ENCODE measurements at regions not wholly inside any gene's neighbourhood (a gene's known extent, or its start where the extent isn't known, plus 50 kb on each side); places are given as distances from the start of the nearest gene placed in this dataset.

- H3K4me3 ChIP-seq = no peak overlapping the region
- H3K9ac ChIP-seq (ENCODE audit: low read depth in 2 of 2, low read length in 2 of 2) = no peak overlapping the region
- TF ChIP-seq CTCF (IDR thresholded peaks at IDR 0.05) = no peak
- no peaks in the 10 kb centered on the region for H3K36me3 ChIP-seq
- intact Hi-C loops (cut with DNase I) = no loop called here
- no peak for DNase-seq
- no peaks in the 10 kb centered on the region for H3K9me3 ChIP-seq
- H3K27ac ChIP-seq = no peak overlapping the region
- no peaks in the 10 kb centered on the region for H3K27me3 ChIP-seq
- no peaks in the 10 kb centered on the region for H3K4me1 ChIP-seq
These were observed 322.7 kb downstream of the PDHA2 start for GRCh38 chr4:96162636-96163035.

- Histone ChIP-seq H3K27me3 (no peaks in the 10 kb centered on the region), H3K36me3 (no peaks in the 10 kb centered on the region), H3K27ac (no peak overlapping the region), H3K4me1 (no peaks in the 10 kb centered on the region), H3K9me3 (no peaks in the 10 kb centered on the region), H3K4me3 (no peak overlapping the region), H3K9ac (ENCODE audit: low read depth in 2 of 2, low read length in 2 of 2) (no peak overlapping the region)
- intact Hi-C loops (cut with DNase I) = no loop called here
- TF ChIP-seq CTCF (IDR thresholded peaks at IDR 0.05) = no peak
- DNase-seq = no peak
These were observed 325.0 kb downstream of the PDHA2 start for GRCh38 chr4:96164814-96165351.

- no peak overlapping the region for H3K9ac ChIP-seq (ENCODE audit: low read depth in 2 of 2, low read length in 2 of 2)
- H3K36me3 ChIP-seq = no peaks in the 10 kb centered on the region
- no peak overlapping the region for H3K4me3 ChIP-seq
- H3K27ac ChIP-seq = no peak overlapping the region
- TF ChIP-seq CTCF (IDR thresholded peaks at IDR 0.05) = no peak
- H3K27me3 ChIP-seq = no peaks in the 10 kb centered on the region
- DNase-seq = no peak
- intact Hi-C loops (cut with DNase I) = no loop called here
- no peaks in the 10 kb centered on the region for H3K9me3 ChIP-seq
- H3K4me1 ChIP-seq = no peaks in the 10 kb centered on the region
These were observed 326.9 kb downstream of the PDHA2 start for GRCh38 chr4:96166806-96167205.

GRCh38 chr4:96170198-96170597 is 330.3 kb downstream of the PDHA2 start:
- DNase-seq = no peak
- Histone ChIP-seq H3K9me3 (no peaks in the 10 kb centered on the region), H3K36me3 (no peaks in the 10 kb centered on the region), H3K9ac (ENCODE audit: low read depth in 2 of 2, low read length in 2 of 2) (no peak overlapping the region), H3K27me3 (no peaks in the 10 kb centered on the region), H3K4me1 (no peaks in the 10 kb centered on the region), H3K4me3 (no peak overlapping the region), H3K27ac (no peak overlapping the region)
- TF ChIP-seq CTCF (IDR thresholded peaks at IDR 0.05) = no peak
- intact Hi-C loops (cut with DNase I) = no loop called here

- Histone ChIP-seq H3K36me3 (no peaks in the 10 kb centered on the region), H3K4me1 (no peaks in the 10 kb centered on the region), H3K9me3 (no peaks in the 10 kb centered on the region), H3K27me3 (no peaks in the 10 kb centered on the region), H3K9ac (ENCODE audit: low read depth in 2 of 2, low read length in 2 of 2) (no peak overlapping the region), H3K27ac (no peak overlapping the region), H3K4me3 (no peak overlapping the region)
- DNase-seq = no peak
- intact Hi-C loops (cut with DNase I) = no loop called here
- TF ChIP-seq CTCF (IDR thresholded peaks at IDR 0.05) = no peak
These were observed 333.9 kb downstream of the PDHA2 start for GRCh38 chr4:96173756-96174155.

- intact Hi-C loops (cut with DNase I) = no loop called here
- TF ChIP-seq CTCF (IDR thresholded peaks at IDR 0.05) = no peak
- Histone ChIP-seq H3K9ac (ENCODE audit: low read depth in 2 of 2, low read length in 2 of 2) (no peak overlapping the region), H3K27me3 (no peaks in the 10 kb centered on the region), H3K27ac (no peak overlapping the region), H3K36me3 (no peaks in the 10 kb centered on the region), H3K9me3 (no peaks in the 10 kb centered on the region), H3K4me3 (no peak overlapping the region), H3K4me1 (no peaks in the 10 kb centered on the region)
- DNase-seq = no peak
These were observed 336.0 kb downstream of the PDHA2 start for GRCh38 chr4:96175871-96176270.
